ENCODE measurements at regions not wholly inside any gene's neighbourhood (a gene's known extent, or its start where the extent isn't known, plus 50 kb on each side); places are given as distances from the start of the nearest gene placed in this dataset.

DNA sequence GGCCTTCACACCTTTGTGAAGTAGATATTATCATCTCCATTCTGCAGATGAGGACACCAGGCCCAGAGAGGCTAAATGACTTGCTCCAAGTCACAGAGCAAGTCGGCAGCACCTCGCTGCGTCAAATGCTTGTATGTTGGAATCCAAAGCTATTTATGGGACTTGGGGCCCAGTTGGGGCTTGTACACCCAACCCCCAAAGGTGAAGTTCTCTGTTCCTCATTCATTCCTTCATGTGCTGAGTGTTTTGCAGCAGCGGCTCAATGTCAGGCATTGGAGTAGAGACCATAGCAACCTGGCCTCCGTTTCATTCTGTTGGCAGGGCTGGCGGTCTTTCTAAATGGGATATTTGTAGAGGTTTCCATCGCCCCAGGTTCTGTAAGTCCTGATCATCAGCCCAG, 113.4 kb upstream of the SLC25A33 start:
- peak overlapping the region; percentile 86 to 87 for H3K27ac Mint-ChIP-seq
- POLR2A ChIA-PET = no interaction called here
- no peaks in the 10 kb centered on the region for H3K36me3 ChIP-seq (ENCODE audit: control insufficient read depth in 2 of 2, extremely low read depth in 1 of 2, insufficient read depth in 1 of 2, low read length in 1 of 2)
- WGBS (ENCODE audit: insufficient coverage) = 16% methylated on average over 5 of the region's 7 CpGs
- DNase-seq (peak in 1 of 35 experiments; percentile 6), ATAC-seq (replicated peaks in 1 of 4) (peak in 1 of 4 experiments; percentile 1)
- H3K27me3 Mint-ChIP-seq = peaks cover 0 to 9% of the 10 kb centered on the region in 2 donors
- CTCF ChIA-PET = interaction anchor here in 1 of 2 donors (1.0 kb wide), 2 partner anchors 136 to 191 kb away, joined by 3 to 5 read pairs; partner anchors contain the start of gene H6PD
- peaks cover 0 to 24% of the 10 kb centered on the region in 2 experiments for H3K27me3 ChIP-seq (replicated peaks in 1 of 2; ENCODE audit: control insufficient read depth in 2 of 2, extremely low read depth in 1 of 2, insufficient read depth in 2 of 2, low read length in 1 of 2)
- no peaks in the 10 kb centered on the region for H3K36me3 Mint-ChIP-seq
- H3K9me3 ChIP-seq = no peaks in the 10 kb centered on the region
- H3K4me3 Mint-ChIP-seq = peak overlapping the region in 2 of 3 donors; percentile 58 to 72
- peak overlapping the region; percentile 13 to 39 for H3K4me3 ChIP-seq (ENCODE audit: control insufficient read depth in 1 of 2, extremely low read depth in 1 of 2, low read length in 1 of 2)
- peak overlapping the region; percentile 46 for H3K27ac ChIP-seq (ENCODE audit: low read length)
- H3K4me1 ChIP-seq (ENCODE audit: control insufficient read depth in 1 of 2, extremely low read depth in 1 of 2, insufficient read depth in 2 of 2, low read length in 2 of 2) = peaks cover 45 to 72% of the 10 kb centered on the region in 2 experiments
- peaks cover 52 to 81% (median 65%) of the 10 kb centered on the region in 3 donors for H3K4me1 Mint-ChIP-seq
- H3K9me3 Mint-ChIP-seq = no peaks in the 10 kb centered on the region

DNA sequence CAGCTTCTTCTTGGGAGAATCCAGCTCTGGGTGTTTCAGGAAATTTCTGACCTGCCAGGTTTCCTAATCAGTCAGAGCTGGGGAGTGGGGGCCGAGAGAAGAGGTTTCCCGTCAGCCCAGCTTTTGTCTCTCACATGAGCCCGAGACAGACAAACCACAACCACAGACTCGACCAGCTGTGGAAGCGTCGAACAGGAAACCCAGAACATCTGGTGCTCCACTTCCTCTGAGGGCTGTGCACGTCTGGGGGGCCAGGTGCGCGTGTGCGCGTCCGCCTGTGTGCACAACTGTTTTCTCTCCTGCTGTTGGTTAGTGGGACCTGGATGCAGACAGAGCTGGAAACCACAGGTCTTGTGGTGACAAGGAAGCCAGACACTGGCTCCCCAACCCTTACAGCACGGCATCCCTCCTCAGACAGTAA, 113.0 kb upstream of the SLC25A33 start:
- DNase-seq = peak; percentile 53 to 92 (median 80)
- Histone ChIP-seq H3K4me3 (ENCODE audit: control insufficient read depth in 1 of 2, extremely low read depth in 1 of 2, low read length in 1 of 2) (peak overlapping the region; percentile 13 to 39), H3K36me3 (ENCODE audit: control insufficient read depth in 2 of 2, extremely low read depth in 1 of 2, insufficient read depth in 1 of 2, low read length in 1 of 2) (no peaks in the 10 kb centered on the region), H3K27me3 (replicated peaks in 1 of 2; ENCODE audit: control insufficient read depth in 2 of 2, extremely low read depth in 1 of 2, insufficient read depth in 2 of 2, low read length in 1 of 2) (peaks cover 0 to 22% of the 10 kb centered on the region in 2 experiments), H3K4me1 (ENCODE audit: control insufficient read depth in 1 of 2, extremely low read depth in 1 of 2, insufficient read depth in 2 of 2, low read length in 2 of 2) (peaks cover 45 to 71% of the 10 kb centered on the region in 2 experiments), H3K9me3 (no peaks in the 10 kb centered on the region), H3K27ac (ENCODE audit: low read length) (peak overlapping the region; percentile 46)
- 0% methylated on average over 11 of the region's 13 CpGs for WGBS (ENCODE audit: insufficient coverage)
- Mint-ChIP-seq H3K9me3 (no peaks in the 10 kb centered on the region), H3K27ac (peak overlapping the region; percentile 86 to 87), H3K4me3 (peak overlapping the region; percentile 34 to 72 (median 58)), H3K4me1 (peaks cover 48 to 76% (median 60%) of the 10 kb centered on the region in 3 donors), H3K27me3 (peaks cover 0 to 9% of the 10 kb centered on the region in 2 donors), H3K36me3 (no peaks in the 10 kb centered on the region)
- ATAC-seq (replicated peaks in 1 of 4) = peak; percentile 62 to 76 (median 72)
- CTCF ChIA-PET = interaction anchor here in 1 of 2 donors (1.0 kb wide), 2 partner anchors 137 to 192 kb away, joined by 3 to 5 read pairs; partner anchors contain the start of gene H6PD
- POLR2A ChIA-PET = interaction anchor here in 1 of 2 donors (0.6 kb wide), 1 partner anchor 226 kb away, joined by 10 read pairs; no protein-coding TSS in a partner anchor

DNA sequence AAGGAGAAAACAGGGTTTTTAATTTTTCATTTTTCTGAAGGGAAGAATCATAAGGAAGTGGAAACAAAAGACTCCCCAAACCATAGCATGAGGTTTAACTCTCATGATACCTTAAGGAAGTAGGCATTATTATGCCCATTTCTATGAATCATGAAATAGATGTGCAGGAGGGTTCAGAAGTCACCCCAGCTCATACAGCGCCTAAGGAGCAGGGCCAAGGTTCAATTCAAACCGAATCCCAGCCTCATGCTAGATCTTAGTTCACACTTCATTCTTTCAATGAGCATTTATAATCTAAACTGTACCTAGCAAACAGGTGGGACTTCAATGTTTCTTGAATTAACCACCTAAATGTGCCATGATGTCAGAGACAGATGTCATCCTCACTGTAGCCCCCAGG, 111.9 kb upstream of the SLC25A33 start:
- Mint-ChIP-seq H3K36me3 (no peaks in the 10 kb centered on the region), H3K4me1 (peaks cover 47 to 72% (median 56%) of the 10 kb centered on the region in 3 donors), H3K4me3 (peak overlapping the region in 1 of 3 donors; percentile 72), H3K9me3 (no peaks in the 10 kb centered on the region), H3K27me3 (peaks cover 0 to 9% of the 10 kb centered on the region in 2 donors), H3K27ac (no peak overlapping the region)
- POLR2A ChIA-PET = no interaction called here
- Histone ChIP-seq H3K27me3 (replicated peaks in 1 of 2; ENCODE audit: control insufficient read depth in 2 of 2, extremely low read depth in 1 of 2, insufficient read depth in 2 of 2, low read length in 1 of 2) (peaks cover 0 to 15% of the 10 kb centered on the region in 2 experiments), H3K4me1 (ENCODE audit: control insufficient read depth in 1 of 2, extremely low read depth in 1 of 2, insufficient read depth in 2 of 2, low read length in 2 of 2) (peaks cover 45 to 65% of the 10 kb centered on the region in 2 experiments), H3K36me3 (ENCODE audit: control insufficient read depth in 2 of 2, extremely low read depth in 1 of 2, insufficient read depth in 1 of 2, low read length in 1 of 2) (no peaks in the 10 kb centered on the region), H3K4me3 (ENCODE audit: control insufficient read depth in 1 of 2, extremely low read depth in 1 of 2, low read length in 1 of 2) (no peak overlapping the region), H3K27ac (ENCODE audit: low read length) (no peak overlapping the region), H3K9me3 (no peaks in the 10 kb centered on the region)
- 100% methylated on average over 1 of the region's 2 CpGs for WGBS (ENCODE audit: insufficient coverage)
- ATAC-seq (replicated peaks in 1 of 4) (no peak), DNase-seq (no peak)
- CTCF ChIA-PET = interaction anchor here in 1 of 2 donors (0.9 kb wide), 1 partner anchor 64 kb away, joined by 3 read pairs; no protein-coding TSS in a partner anchor

- Histone ChIP-seq H3K27me3 (replicated peaks in 1 of 2; ENCODE audit: control insufficient read depth in 2 of 2, extremely low read depth in 1 of 2, insufficient read depth in 2 of 2, low read length in 1 of 2) (peaks cover 0 to 2% of the 10 kb centered on the region in 2 experiments), H3K36me3 (ENCODE audit: control insufficient read depth in 2 of 2, extremely low read depth in 1 of 2, insufficient read depth in 1 of 2, low read length in 1 of 2) (no peaks in the 10 kb centered on the region), H3K27ac (ENCODE audit: low read length) (peak overlapping the region; percentile 74), H3K4me1 (ENCODE audit: control insufficient read depth in 1 of 2, extremely low read depth in 1 of 2, insufficient read depth in 2 of 2, low read length in 2 of 2) (peaks cover 39 to 56% of the 10 kb centered on the region in 2 experiments), H3K4me3 (ENCODE audit: control insufficient read depth in 1 of 2, extremely low read depth in 1 of 2, low read length in 1 of 2) (peak overlapping the region; percentile 60 to 78), H3K9me3 (no peaks in the 10 kb centered on the region)
- Mint-ChIP-seq H3K4me3 (peak overlapping the region; percentile 86 to 94 (median 92)), H3K36me3 (no peaks in the 10 kb centered on the region), H3K27ac (peak overlapping the region; percentile 97 to 98), H3K27me3 (no peaks in the 10 kb centered on the region), H3K4me1 (peaks cover 47 to 59% (median 56%) of the 10 kb centered on the region in 3 donors), H3K9me3 (no peaks in the 10 kb centered on the region)
- peak; percentile 78 to 89 (median 84) for ATAC-seq (replicated peaks in 1 of 4)
- WGBS (ENCODE audit: insufficient coverage) = 3% methylated on average over 40 of the region's 48 CpGs
- ChIA-PET POLR2A (interaction anchor here in 1 of 2 donors (0.6 kb wide), 3 partner anchors 23 to 200 kb away, joined by 3 to 9 read pairs (median 3); no protein-coding TSS in a partner anchor), CTCF (no interaction called here)
- DNase-seq = peak; percentile 97 to 100 (median 99)
These were observed 110.5 kb upstream of the SLC25A33 start for GRCh38 chr1:9428601-9429341.

- no peaks in the 10 kb centered on the region for H3K36me3 Mint-ChIP-seq
- H3K9me3 Mint-ChIP-seq = no peaks in the 10 kb centered on the region
- H3K4me1 Mint-ChIP-seq = peaks cover 47 to 54% (median 53%) of the 10 kb centered on the region in 3 donors
- DNase-seq (no peak), ATAC-seq (replicated peaks in 1 of 4) (no peak)
- no peaks in the 10 kb centered on the region for H3K9me3 ChIP-seq
- H3K4me1 ChIP-seq (ENCODE audit: control insufficient read depth in 1 of 2, extremely low read depth in 1 of 2, insufficient read depth in 2 of 2, low read length in 2 of 2) = peaks cover 35 to 50% of the 10 kb centered on the region in 2 experiments
- peak overlapping the region; percentile 97 to 98 for H3K27ac Mint-ChIP-seq
- peak overlapping the region; percentile 74 for H3K27ac ChIP-seq (ENCODE audit: low read length)
- ChIA-PET POLR2A (interaction anchor here in 1 of 2 donors (0.6 kb wide), 2 partner anchors 146 to 200 kb away, joined by 3 to 9 read pairs; no protein-coding TSS in a partner anchor), CTCF (no interaction called here)
- H3K27me3 ChIP-seq (replicated peaks in 1 of 2; ENCODE audit: control insufficient read depth in 2 of 2, extremely low read depth in 1 of 2, insufficient read depth in 2 of 2, low read length in 1 of 2) = no peaks in the 10 kb centered on the region
- H3K4me3 Mint-ChIP-seq = peak overlapping the region; percentile 86 to 94 (median 92)
- 85% methylated on average over 2 of the region's 6 CpGs for WGBS (ENCODE audit: insufficient coverage)
- no peaks in the 10 kb centered on the region for H3K36me3 ChIP-seq (ENCODE audit: control insufficient read depth in 2 of 2, extremely low read depth in 1 of 2, insufficient read depth in 1 of 2, low read length in 1 of 2)
- no peaks in the 10 kb centered on the region for H3K27me3 Mint-ChIP-seq
- peak overlapping the region; percentile 60 to 78 for H3K4me3 ChIP-seq (ENCODE audit: control insufficient read depth in 1 of 2, extremely low read depth in 1 of 2, low read length in 1 of 2)
These were observed 109.9 kb upstream of the SLC25A33 start for GRCh38 chr1:9429342-9429711.

Measured in T-cell (primary cell).